Thyroid gland (tissue), 4 donors: ENCODE measurements at regions not wholly inside any gene's neighbourhood (a gene's known extent, or its start where the extent isn't known, plus 50 kb on each side); places are given as distances from the start of the nearest gene placed in this dataset.

ENCODE experiments used
- DNase-seq, 2 donors: peaks; one replicate each; pipeline ENCODE4 v3.0.0-alpha.2; 2019
- H3K27ac ChIP-seq, 3 donors: fragments of 200-600 bp; sonication (generic); 1 replicate in 2 of 3; 2 replicates in 1 of 3; pipeline ENCODE4 v1.5.1; 2016 to 2019; ENCODE audit warnings: mild to moderate bottlenecking in 1 of 3, moderate library complexity in 1 of 3
- H3K27me3 ChIP-seq: fragments of 200-600 bp; sonication (generic); one replicate; pipeline ENCODE4 v1.5.1; 2019
- H3K36me3 ChIP-seq, 2 donors: fragments of 200-600 bp; sonication (generic); one replicate each; pipeline ENCODE4 v1.5.1; 2016 to 2019
- H3K4me1 ChIP-seq, 2 donors: fragments of 200-600 bp; sonication (generic); one replicate each; pipeline ENCODE4 v1.5.1; 2017 to 2019
- H3K4me3 ChIP-seq, 3 donors: fragments of 200-600 bp; sonication (generic); replicated peaks in 1 of 3; 1 replicate in 2 of 3; 2 replicates in 1 of 3; pipeline ENCODE4 v1.5.1; 2016; ENCODE audit warnings: mild to moderate bottlenecking in 1 of 3
- H3K9me3 ChIP-seq: fragments of 200-600 bp; sonication (generic); one replicate; pipeline ENCODE4 v1.5.1; 2017
- POLR2A ChIP-seq, 2 donors: fragments of 450-650 bp; IDR thresholded peaks; one replicate each; pipeline ENCODE4 v1.6.1; 2017; ENCODE audit warnings: antibody characterized with exemption in 2 of 2, mild to moderate bottlenecking in 2 of 2, moderate library complexity in 1 of 2
- WGBS, 2 donors: methylation state at CpG; one replicate each; pipeline ENCODE4 v1.1.5; 2017; 5-methylcytosine and 5-hydroxymethylcytosine counted together
- intact Hi-C: fragments of 100-400 bp; cut with DNase I; formaldehyde crosslinking; loops from one replicate; pipeline ENCODE4 v1.15.1; 2023
- TF ChIP-seq, protein P1 (sequence below), 6 experiments: fragments of 200-600 bp in 3 of 6; fragments of 450-650 bp in 3 of 6; sonication (generic) in 3 of 6; IDR thresholded peaks; one replicate each; pipeline ENCODE4 v1.5.1; 2016 to 2019; ENCODE audit warnings: antibody characterized with exemption in 6 of 6, mild to moderate bottlenecking in 2 of 6, inconsistent platforms in 1 of 6, moderate library complexity in 1 of 6

DNA sequence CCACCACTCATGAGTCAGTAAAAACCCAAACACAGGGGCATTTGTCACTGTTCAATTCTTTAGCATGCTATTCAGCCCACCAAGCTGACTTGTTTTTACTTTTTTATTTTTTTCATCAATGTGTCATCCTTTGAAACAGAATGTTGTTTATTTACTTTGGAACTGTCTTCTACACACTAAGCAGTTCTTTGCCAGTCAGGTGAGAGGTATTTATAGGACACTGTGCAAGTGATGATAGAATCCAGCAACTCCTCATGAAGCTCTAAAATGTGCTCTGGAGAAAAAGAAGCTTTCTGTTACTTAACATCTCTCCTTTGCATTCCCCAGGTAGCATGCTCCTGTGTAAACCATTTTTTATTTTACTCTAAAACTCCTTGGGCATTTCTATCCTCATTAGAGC is 582.0 kb upstream of the TMPRSS15 start:
- no peak overlapping the region for H3K4me3 ChIP-seq
- no peaks in the 10 kb centered on the region for H3K9me3 ChIP-seq
- H3K4me1 ChIP-seq = no peaks in the 10 kb centered on the region
- no peaks in the 10 kb centered on the region for H3K27me3 ChIP-seq
- no peaks in the 10 kb centered on the region for H3K36me3 ChIP-seq
- DNase-seq = no peak
- H3K27ac ChIP-seq = no peak overlapping the region
- TF ChIP-seq, protein P1, sequence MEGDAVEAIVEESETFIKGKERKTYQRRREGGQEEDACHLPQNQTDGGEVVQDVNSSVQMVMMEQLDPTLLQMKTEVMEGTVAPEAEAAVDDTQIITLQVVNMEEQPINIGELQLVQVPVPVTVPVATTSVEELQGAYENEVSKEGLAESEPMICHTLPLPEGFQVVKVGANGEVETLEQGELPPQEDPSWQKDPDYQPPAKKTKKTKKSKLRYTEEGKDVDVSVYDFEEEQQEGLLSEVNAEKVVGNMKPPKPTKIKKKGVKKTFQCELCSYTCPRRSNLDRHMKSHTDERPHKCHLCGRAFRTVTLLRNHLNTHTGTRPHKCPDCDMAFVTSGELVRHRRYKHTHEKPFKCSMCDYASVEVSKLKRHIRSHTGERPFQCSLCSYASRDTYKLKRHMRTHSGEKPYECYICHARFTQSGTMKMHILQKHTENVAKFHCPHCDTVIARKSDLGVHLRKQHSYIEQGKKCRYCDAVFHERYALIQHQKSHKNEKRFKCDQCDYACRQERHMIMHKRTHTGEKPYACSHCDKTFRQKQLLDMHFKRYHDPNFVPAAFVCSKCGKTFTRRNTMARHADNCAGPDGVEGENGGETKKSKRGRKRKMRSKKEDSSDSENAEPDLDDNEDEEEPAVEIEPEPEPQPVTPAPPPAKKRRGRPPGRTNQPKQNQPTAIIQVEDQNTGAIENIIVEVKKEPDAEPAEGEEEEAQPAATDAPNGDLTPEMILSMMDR (IDR thresholded peaks at IDR 0.05) = no peak
- TF ChIP-seq POLR2A (IDR thresholded peaks at IDR 0.05) = no peak
- intact Hi-C loops = no loop called here

DNA sequence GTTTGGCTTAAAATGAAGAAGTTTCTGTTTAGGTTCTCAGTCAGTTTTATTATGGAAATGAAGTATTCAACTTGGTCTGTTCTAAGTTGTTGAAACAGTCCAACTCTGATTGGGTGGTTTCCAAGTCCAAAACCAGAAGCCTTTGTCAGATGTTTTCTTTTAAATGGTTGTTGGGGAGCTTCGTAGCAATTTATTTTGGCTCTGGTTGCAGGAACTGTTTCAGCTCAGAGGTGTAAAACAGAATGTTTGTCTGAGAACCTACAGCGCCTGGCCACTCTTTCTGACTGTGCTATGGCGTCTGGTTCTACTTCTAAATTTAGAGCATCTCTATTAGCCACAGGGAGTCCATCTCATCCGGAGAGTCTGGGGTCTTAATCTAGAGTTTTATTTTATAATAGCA is 582.6 kb upstream of the TMPRSS15 start:
- intact Hi-C loops = no loop called here
- no peak for TF ChIP-seq POLR2A (IDR thresholded peaks at IDR 0.05)
- TF ChIP-seq, protein P1 (IDR thresholded peaks at IDR 0.05) = no peak
- H3K27me3 ChIP-seq = no peaks in the 10 kb centered on the region
- DNase-seq = no peak
- H3K27ac ChIP-seq = no peak overlapping the region
- no peaks in the 10 kb centered on the region for H3K9me3 ChIP-seq
- no peak overlapping the region for H3K4me3 ChIP-seq
- H3K36me3 ChIP-seq = no peaks in the 10 kb centered on the region
- no peaks in the 10 kb centered on the region for H3K4me1 ChIP-seq
- WGBS, 2 donors = 67 to 72% methylated on average over 4 of the region's 4 CpGs

DNA sequence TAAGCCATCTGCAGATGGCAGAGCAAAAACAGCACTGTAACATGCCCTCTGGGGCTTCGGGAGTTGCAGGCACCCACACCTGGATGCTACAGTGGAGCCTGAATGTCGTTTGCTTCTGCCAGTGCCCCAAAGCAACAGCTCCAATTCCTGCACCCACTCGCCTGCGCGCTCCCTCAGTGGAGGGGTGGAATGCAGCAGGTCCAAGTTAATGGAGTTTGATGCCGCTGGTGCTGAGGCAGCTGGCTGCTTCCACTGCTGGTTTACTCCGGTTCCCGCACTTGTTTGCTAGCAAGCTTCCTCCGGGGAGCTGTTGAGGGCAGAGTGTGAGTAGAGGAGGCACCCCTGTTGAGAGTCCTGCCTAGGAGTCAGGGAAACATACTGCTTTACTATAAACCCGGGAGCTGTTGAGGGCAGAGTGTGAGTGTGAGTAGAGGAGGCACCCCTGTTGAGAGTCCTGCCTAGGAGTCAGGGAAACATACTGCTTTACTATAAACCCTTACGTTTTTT is 584.0 kb upstream of the TMPRSS15 start:
- no peaks in the 10 kb centered on the region for H3K9me3 ChIP-seq
- intact Hi-C loops = no loop called here
- H3K27ac ChIP-seq = no peak overlapping the region
- WGBS, 2 donors = 87 to 93% methylated on average over 9 to 10 of the region's 11 CpGs
- H3K27me3 ChIP-seq = no peaks in the 10 kb centered on the region
- no peaks in the 10 kb centered on the region for H3K36me3 ChIP-seq
- no peak overlapping the region for H3K4me3 ChIP-seq
- DNase-seq = no peak
- TF ChIP-seq, protein P1 (IDR thresholded peaks at IDR 0.05) = no peak
- no peak for TF ChIP-seq POLR2A (IDR thresholded peaks at IDR 0.05)
- no peaks in the 10 kb centered on the region for H3K4me1 ChIP-seq

DNA sequence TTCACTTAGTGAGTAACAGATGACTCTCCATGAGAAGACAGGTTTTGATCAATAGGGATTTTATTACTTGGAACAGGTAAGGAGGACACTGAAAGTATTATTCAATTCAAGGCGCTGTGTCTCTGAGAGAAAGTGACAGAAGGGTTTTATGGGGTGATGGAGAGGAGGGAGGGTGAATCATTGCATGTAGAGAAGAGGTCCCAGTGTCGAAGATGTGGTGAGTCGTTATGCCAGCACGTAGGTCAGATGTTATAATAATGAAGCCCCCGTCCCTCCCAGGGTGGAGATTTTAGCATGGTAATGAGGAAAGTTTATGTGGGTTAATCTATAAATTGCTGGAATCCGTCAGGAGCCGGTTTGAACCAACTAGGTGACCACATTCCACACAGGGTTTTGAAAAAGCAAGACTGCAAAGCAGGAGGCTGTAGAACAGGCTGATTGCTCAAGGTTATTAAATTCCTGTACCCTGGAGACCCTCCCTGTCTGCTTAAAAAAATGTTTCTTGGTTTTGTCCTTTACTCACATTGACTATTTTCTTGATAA is 586.4 kb upstream of the TMPRSS15 start:
- Histone ChIP-seq H3K36me3 (no peaks in the 10 kb centered on the region), H3K4me3 (no peak overlapping the region), H3K4me1 (no peaks in the 10 kb centered on the region), H3K27ac (no peak overlapping the region), H3K9me3 (no peaks in the 10 kb centered on the region), H3K27me3 (no peaks in the 10 kb centered on the region)
- DNase-seq = no peak
- intact Hi-C loops = no loop called here
- WGBS, 2 donors = 71 to 77% methylated on average over 7 of the region's 7 CpGs
- TF ChIP-seq, protein P1 (IDR thresholded peaks at IDR 0.05) = no peak
- no peak for TF ChIP-seq POLR2A (IDR thresholded peaks at IDR 0.05)

DNA sequence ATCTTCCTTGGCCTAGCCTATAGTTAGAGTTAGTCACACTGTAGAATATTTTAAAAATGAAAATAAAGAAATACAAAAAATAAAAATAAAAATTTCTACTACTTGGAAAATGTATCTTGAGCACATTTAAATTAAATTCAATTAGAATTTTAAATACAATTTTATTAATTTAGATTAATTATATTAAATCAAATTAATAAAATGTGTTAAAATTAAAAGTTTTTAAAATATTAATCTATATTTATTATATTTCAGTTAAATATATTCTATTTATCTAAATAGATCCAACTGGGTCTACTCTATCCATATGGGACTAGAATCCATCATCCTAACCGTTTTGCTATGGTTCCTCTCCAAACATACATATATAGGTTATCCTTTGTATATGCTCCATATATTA is 588.3 kb upstream of the TMPRSS15 start:
- no peak for TF ChIP-seq POLR2A (IDR thresholded peaks at IDR 0.05)
- TF ChIP-seq, protein P1 (IDR thresholded peaks at IDR 0.05) = no peak
- H3K9me3 ChIP-seq = no peaks in the 10 kb centered on the region
- intact Hi-C loops = no loop called here
- H3K4me1 ChIP-seq = no peaks in the 10 kb centered on the region
- H3K27ac ChIP-seq = no peak overlapping the region
- no peaks in the 10 kb centered on the region for H3K27me3 ChIP-seq
- H3K4me3 ChIP-seq = no peak overlapping the region
- DNase-seq = no peak
- WGBS, 2 donors = 72 to 74% methylated on average over 1 of the region's 1 CpG
- no peaks in the 10 kb centered on the region for H3K36me3 ChIP-seq
